NCI-H2196 treated with DMSO at 0.1 percent for 48 hours (cell line): ENCODE measurements at regions not wholly inside any gene's neighbourhood (a gene's known extent, or its start where the extent isn't known, plus 50 kb on each side); places are given as distances from the start of the nearest gene placed in this dataset.

Experiments
- DNase-seq: peaks from one replicate; lab custom pipeline; 2025; ENCODE audit not compliant: unreplicated experiment; lab: John Stamatoyannopoulos, UW

- DNase-seq: no peak
Measured at GRCh38 chr1:14181191-14181795, 417.2 kb upstream of the KAZN start.

DNA sequence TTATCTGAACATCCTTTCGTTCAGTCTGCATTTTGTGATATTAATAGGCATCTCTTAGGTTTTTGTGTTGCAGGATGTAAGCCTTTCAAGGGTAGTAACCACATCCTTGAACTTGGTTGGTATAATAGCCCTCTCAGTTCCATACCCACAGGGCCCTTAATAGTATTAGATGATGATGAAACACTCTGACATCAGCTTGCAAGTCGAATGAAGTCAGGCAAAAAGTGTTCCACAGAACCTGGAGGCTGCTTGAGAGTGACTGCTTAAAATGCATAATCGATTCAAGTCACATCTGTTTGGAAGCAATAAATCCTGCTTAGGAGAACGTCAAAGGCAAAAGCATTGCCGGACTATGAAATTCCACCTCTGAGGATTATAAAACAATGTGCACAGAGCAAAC, 415.6 kb upstream of the KAZN start:
- DNase-seq: no peak

GRCh38 chr1:14183329-14183728, 415.2 kb upstream of the KAZN start:
- DNase-seq: no peak

- no peak for DNase-seq
Measured at GRCh38 chr1:14184454-14184853, 414.0 kb upstream of the KAZN start.

DNA sequence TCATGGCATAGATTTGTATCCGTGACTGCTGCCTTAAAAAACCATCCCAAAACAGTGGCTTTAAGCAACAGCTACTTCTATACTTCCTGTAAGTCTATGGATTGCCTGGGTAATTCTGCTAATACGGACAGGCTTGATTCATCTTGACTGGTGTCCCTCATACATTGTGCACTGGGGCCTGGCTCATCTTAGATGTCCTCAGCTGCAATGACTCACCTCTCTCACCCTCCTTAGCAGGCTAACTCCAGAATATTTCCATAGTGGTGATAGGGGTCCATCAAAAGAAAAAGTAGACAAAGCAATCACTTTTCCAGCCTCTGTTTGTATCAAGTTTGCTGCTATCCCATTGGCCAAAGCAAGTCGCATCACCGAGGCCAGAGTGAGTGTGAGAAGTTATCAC, 409.1 kb upstream of the KAZN start:
- no peak for DNase-seq

DNA sequence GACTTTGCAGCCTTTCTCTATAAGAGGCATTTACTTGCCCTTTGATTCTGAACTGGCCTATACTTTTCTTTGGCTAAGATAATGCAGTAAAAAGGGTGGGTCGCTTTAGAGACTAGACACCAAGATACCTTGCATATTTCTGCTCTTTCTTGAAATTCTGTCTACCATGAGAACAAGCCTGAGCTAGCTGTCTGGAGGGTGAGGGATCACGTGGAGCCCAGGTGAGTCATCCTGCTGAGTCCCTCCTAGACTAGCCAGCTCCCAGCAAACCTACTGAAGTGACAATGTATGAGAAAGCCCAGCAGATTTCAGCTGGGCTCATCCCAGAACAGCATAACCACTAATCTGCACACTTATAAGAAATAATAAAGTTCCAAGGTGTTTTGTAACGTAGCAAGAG, 408.0 kb upstream of the KAZN start:
- DNase-seq: no peak

- no peak for DNase-seq
Measured at GRCh38 chr1:14194511-14194910, 404.0 kb upstream of the KAZN start.

- DNase-seq: no peak
Measured at GRCh38 chr1:14205066-14205465, 393.4 kb upstream of the KAZN start.

GRCh38 chr1:14215151-14215550, 383.3 kb upstream of the KAZN start:
- no peak for DNase-seq

GRCh38 chr1:14217384-14217783, 381.1 kb upstream of the KAZN start:
- no peak for DNase-seq

DNA sequence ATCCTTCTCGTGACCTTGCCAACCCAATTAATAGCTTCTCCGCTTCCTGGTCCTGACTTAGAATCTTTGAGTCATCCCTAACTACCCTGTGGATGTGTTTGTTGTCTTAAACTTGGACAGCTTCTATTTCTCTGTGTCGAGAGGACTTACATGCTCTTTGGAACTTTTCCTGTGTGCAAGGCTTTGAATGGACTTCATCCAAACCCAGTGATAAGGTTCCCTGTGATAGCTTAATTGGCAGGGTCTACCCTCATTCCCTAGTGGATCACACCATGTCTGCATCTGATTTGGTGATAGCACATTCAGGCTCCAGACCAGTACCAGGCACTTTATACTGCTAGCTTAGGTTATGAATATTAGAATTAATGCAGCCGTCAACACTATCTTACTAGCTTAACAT, 378.2 kb upstream of the KAZN start:
- no peak for DNase-seq

GRCh38 chr1:14220811-14221210, 377.7 kb upstream of the KAZN start:
- no peak for DNase-seq

DNA sequence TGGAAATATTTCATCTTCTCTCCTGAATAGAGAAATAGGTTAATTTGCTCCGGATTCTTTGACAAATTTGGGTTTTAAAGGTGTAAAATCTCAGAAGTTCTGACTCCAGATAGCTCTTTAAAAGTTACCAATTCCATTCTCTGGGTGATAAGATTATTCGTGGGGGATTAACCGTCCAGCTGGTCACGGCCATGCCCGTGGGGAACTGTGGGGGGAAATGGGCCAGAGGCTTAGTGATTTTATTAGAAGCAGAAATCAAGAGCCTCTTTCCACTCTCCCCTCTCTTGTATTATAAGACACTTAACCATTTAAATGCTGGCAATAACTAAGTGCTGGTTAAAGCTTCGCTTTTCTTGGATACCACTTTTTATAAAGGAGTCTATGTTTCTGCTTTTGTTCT, 376.4 kb upstream of the KAZN start:
- no peak for DNase-seq

DNA sequence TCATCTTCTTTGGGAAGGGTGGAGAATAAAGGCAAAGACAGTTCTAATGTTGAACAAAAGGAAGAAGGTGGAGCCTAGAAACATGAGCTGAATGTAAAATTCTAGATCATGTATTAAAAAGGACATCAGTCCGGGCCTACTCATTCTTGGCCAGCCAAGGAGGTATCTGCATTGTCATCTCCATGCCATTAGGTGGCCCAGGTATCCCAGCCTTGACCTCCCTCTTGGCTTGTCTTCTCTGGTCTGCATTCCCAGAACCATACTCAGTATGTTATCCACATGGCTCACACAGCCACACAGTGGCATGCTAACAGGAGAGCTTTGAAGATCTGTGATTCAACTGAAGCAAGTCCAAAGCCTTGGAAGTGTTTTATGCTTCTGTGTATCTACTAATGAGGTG, 369.8 kb upstream of the KAZN start:
- DNase-seq: no peak

DNA sequence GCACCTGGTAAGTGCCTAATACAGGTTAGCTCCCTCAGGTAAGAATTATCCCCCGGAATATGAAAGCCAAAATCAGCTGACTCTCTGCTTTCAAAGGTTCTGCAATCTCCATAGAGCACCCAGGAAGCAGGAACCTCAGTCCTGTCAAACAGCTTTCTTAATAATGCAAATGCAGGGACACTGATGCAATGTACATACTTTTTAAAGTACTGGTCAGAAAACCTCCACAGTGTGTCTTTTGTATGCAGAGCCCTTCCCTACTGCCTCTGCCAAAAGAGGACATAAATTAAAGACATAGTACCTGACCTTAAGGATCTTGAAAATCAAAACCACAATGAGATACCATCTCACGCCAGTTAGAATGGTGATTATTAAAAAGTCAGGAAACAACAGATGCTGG, 365.0 kb upstream of the KAZN start:
- DNase-seq: no peak

DNA sequence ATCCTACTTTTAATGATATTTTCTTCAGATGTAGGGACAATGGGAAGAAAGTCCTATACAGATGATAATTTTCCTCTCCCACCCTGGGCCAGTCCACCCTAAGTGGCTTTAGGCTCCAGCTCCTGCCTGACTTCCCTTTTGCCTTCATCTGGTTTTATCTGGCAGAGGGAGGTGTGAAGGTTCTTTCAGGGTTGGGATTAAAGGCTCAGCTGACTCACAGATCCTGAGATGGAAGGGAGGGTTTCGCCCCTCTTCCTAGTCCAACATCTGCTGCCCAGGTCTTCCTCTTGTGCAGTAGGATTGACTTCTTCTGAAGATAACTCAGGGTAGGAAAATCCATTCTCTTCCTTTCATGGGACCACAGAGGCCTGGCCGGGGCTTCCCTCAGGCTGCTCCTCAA, 362.4 kb upstream of the KAZN start:
- no peak for DNase-seq

DNA sequence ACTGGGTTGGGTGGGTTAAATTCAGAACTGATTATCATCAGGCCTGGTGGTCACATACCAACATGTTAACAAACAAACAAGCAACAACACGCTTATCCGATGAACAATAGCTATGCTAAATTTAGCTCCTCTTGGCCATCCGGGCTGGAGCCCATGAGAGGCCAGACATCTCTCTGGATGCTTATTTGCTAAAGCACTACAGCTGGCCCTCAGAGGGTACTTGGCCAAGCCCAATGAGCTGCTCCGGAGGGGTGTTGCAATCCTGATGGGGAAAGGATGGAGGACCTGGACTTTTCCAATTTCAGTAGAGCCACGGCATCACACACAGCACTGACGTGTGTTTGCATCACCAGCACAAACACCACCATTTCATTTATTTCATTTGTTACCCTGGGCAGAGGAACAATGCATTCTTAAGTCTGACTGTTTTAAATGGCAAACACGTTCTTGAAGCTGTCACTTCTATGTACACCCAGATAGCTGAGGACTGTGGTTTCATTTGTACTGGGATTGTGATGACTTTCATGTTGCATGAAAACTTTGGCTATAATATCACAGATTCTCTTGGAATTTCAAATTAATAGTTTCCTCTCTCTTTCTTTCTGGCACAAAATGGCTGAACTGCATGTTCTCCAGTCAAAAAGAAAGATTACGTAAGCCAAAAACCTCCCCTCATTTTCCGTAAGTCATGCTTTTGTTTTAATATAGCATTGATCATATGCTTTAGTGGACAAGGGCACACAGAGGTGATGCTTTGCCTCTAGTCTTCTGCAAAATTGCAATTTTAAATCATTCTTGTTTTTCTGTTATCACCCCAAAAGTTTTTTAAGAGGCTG, 359.8 kb upstream of the KAZN start:
- no peak for DNase-seq

DNA sequence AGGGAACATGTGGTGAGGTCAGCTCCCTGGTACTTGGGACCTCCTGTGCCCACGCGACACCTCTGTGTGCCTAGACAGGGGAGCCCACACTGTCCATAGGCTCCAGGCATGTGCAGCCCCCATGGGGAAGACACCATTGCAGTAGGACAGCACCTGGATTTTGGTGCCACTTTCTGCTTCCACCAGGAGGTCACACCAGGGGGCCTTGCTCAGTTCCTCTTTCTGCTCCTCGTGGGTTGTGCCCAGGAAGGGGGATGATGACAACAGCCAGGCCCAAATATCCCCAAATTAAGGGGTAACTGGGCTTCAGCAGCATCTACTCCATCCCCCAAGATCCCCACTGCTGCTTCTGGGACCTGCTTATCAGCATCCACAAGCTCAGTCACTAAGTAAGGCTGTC, 358.2 kb upstream of the KAZN start:
- DNase-seq: no peak

- DNase-seq: no peak
Measured at GRCh38 chr1:14242123-14242522, 356.4 kb upstream of the KAZN start.

- DNase-seq: no peak
Measured at GRCh38 chr1:14242870-14243269, 355.6 kb upstream of the KAZN start.

GRCh38 chr1:14245954-14246353, 352.5 kb upstream of the KAZN start:
- no peak for DNase-seq

- DNase-seq: no peak
Measured at GRCh38 chr1:14246471-14246870, 352.0 kb upstream of the KAZN start.

DNA sequence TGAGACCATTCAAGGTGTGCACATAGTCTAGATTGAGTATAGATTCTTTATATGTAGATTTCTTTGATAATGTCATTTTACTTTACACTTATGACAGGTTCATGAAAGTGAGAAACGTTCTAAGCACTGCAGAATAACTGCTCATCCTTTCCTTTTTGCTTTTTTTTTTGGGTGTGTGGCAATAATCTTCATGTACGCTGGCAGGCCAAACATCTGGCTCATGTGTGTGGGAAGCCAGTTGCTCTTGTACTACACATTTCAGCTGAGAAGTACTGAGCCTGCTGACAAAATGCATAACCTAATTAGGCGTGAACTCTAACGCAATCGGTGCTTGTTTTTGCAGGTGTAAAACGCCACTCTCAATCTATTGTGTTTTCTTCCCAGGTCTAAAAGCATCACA, 350.8 kb upstream of the KAZN start:
- no peak for DNase-seq
